Osteocyte (in vitro differentiated cells): ENCODE measurements at regions not wholly inside any gene's neighbourhood (a gene's known extent, or its start where the extent isn't known, plus 50 kb on each side); places are given as distances from the start of the nearest gene placed in this dataset.
"Not testable (repeated sequence)": the region's sequence is repeated elsewhere in the genome, so short reads cannot be mapped to it uniquely, and the experiment has no call there.

Experiments
- DNase-seq: peaks from one replicate; pipeline ENCODE4 v3.0.0; 2021; ENCODE audit warnings: mixed read lengths; ENCODE audit not compliant: unreplicated experiment; ENCODE audit errors: extremely low spot score
- H3K27ac Mint-ChIP-seq: one replicate; pipeline ENCODE4 v1.8.0; 2021; ENCODE audit warnings: mild to moderate bottlenecking, mixed read lengths; ENCODE audit not compliant: unreplicated experiment
- H3K27me3 Mint-ChIP-seq: one replicate; pipeline ENCODE4 v1.8.0; 2021; ENCODE audit warnings: mixed read lengths; ENCODE audit not compliant: unreplicated experiment
- H3K36me3 Mint-ChIP-seq: one replicate; pipeline ENCODE4 v1.8.0; 2021; ENCODE audit warnings: mixed read lengths; ENCODE audit not compliant: unreplicated experiment
- H3K4me1 Mint-ChIP-seq: one replicate; pipeline ENCODE4 v1.8.0; 2021; ENCODE audit warnings: mixed read lengths; ENCODE audit not compliant: unreplicated experiment
- H3K4me3 Mint-ChIP-seq: one replicate; pipeline ENCODE4 v1.8.0; 2021; ENCODE audit warnings: mild to moderate bottlenecking, moderate library complexity, mixed read lengths; ENCODE audit not compliant: unreplicated experiment
- H3K9me3 Mint-ChIP-seq: one replicate; pipeline ENCODE4 v1.8.0; 2021; ENCODE audit warnings: mixed read lengths; ENCODE audit not compliant: unreplicated experiment
- CTCF ChIP-seq: fragments of 200-600 bp; sonication (generic); IDR thresholded peaks from 2 replicates; pipeline ENCODE4 v1.5.0; 2021; ENCODE audit warnings: antibody characterized with exemption, mild to moderate bottlenecking, moderate library complexity

GRCh38 chr18:56444201-56444600 lies 194.2 kb downstream of the TXNL1 start:
- no peak for TF ChIP-seq CTCF
- H3K4me1 Mint-ChIP-seq: no peaks in the 10 kb centered on the region
- H3K27ac Mint-ChIP-seq: no peak overlapping the region
- DNase-seq: no peak
- peaks cover 6% of the 10 kb centered on the region for H3K9me3 Mint-ChIP-seq
- H3K36me3 Mint-ChIP-seq: peaks cover 2% of the 10 kb centered on the region
- peaks cover 2% of the 10 kb centered on the region for H3K27me3 Mint-ChIP-seq
- H3K4me3 Mint-ChIP-seq: no peak overlapping the region

- Mint-ChIP-seq H3K27me3 (peaks cover 2% of the 10 kb centered on the region), H3K27ac (no peak overlapping the region), H3K4me1 (no peaks in the 10 kb centered on the region), H3K36me3 (peaks cover 2% of the 10 kb centered on the region), H3K4me3 (no peak overlapping the region), H3K9me3 (peaks cover 6% of the 10 kb centered on the region)
- TF ChIP-seq CTCF: no peak
- no peak for DNase-seq
Observed at GRCh38 chr18:56443166-56443907, 195.1 kb downstream of the TXNL1 start.

GRCh38 chr18:56438480-56438879 lies 199.9 kb downstream of the TXNL1 start:
- H3K4me3 Mint-ChIP-seq, H3K27ac Mint-ChIP-seq, DNase-seq, H3K9me3 Mint-ChIP-seq, H3K27me3 Mint-ChIP-seq, H3K4me1 Mint-ChIP-seq, H3K36me3 Mint-ChIP-seq: not testable (repeated sequence)

GRCh38 chr18:56436651-56437050 lies 201.7 kb downstream of the TXNL1 start:
- no peaks in the 10 kb centered on the region for H3K27me3 Mint-ChIP-seq
- DNase-seq: no peak
- no peaks in the 10 kb centered on the region for H3K36me3 Mint-ChIP-seq
- H3K9me3 Mint-ChIP-seq: no peaks in the 10 kb centered on the region
- no peak for TF ChIP-seq CTCF
- H3K27ac Mint-ChIP-seq: no peak overlapping the region
- no peaks in the 10 kb centered on the region for H3K4me1 Mint-ChIP-seq
- no peak overlapping the region for H3K4me3 Mint-ChIP-seq

GRCh38 chr18:56433919-56434318 lies 204.5 kb downstream of the TXNL1 start:
- H3K36me3 Mint-ChIP-seq: no peaks in the 10 kb centered on the region
- H3K4me1 Mint-ChIP-seq: no peaks in the 10 kb centered on the region
- H3K27me3 Mint-ChIP-seq: no peaks in the 10 kb centered on the region
- H3K9me3 Mint-ChIP-seq: peaks cover 1% of the 10 kb centered on the region
- H3K27ac Mint-ChIP-seq: no peak overlapping the region
- no peak for DNase-seq
- no peak for TF ChIP-seq CTCF
- no peak overlapping the region for H3K4me3 Mint-ChIP-seq
